Ishikawa (cell line): ENCODE measurements at regions not wholly inside any gene's neighbourhood (a gene's known extent, or its start where the extent isn't known, plus 50 kb on each side); places are given as distances from the start of the nearest gene placed in this dataset.

Experiments used
- CEBPB ChIP-seq: IDR thresholded peaks from 2 replicates; pipeline ENCODE4 v1.6.1; 2012
- CREB1 ChIP-seq: IDR thresholded peaks from 2 replicates; pipeline ENCODE4 v1.6.1; 2012; ENCODE audit warnings: low read depth
- EGR1 ChIP-seq: IDR thresholded peaks from 2 replicates; pipeline ENCODE4 v1.6.1; 2012
- EP300 ChIP-seq: IDR thresholded peaks from 2 replicates; pipeline ENCODE4 v1.6.1; 2012; ENCODE audit warnings: borderline replicate concordance
- FOXM1 ChIP-seq: IDR thresholded peaks from 2 replicates; pipeline ENCODE4 v1.6.1; 2012; ENCODE audit warnings: low read depth, borderline replicate concordance
- MAX ChIP-seq: IDR thresholded peaks from 2 replicates; pipeline ENCODE4 v1.6.1; 2012
- NFIC ChIP-seq: IDR thresholded peaks from 2 replicates; pipeline ENCODE4 v1.6.1; 2012
- RAD21 ChIP-seq: IDR thresholded peaks from 2 replicates; pipeline ENCODE4 v1.6.1; 2012; ENCODE audit warnings: low read depth
- REST ChIP-seq: IDR thresholded peaks from 2 replicates; pipeline ENCODE4 v1.6.1; 2012; ENCODE audit warnings: low read depth, mild to moderate bottlenecking
- TAF1 ChIP-seq: IDR thresholded peaks from 2 replicates; pipeline ENCODE4 v1.6.1; 2012; ENCODE audit warnings: low read depth, mild to moderate bottlenecking
- TCF12 ChIP-seq: IDR thresholded peaks from 2 replicates; pipeline ENCODE4 v1.6.1; 2012; ENCODE audit warnings: low read depth
- TEAD4 ChIP-seq: IDR thresholded peaks from 2 replicates; pipeline ENCODE4 v1.6.1; 2012
- USF1 ChIP-seq: IDR thresholded peaks from 2 replicates; pipeline ENCODE4 v1.6.1; 2012
- YY1 ChIP-seq: IDR thresholded peaks from 2 replicates; pipeline ENCODE4 v1.6.1; 2012; ENCODE audit warnings: low read depth
- ZBTB7A ChIP-seq: IDR thresholded peaks from 2 replicates; pipeline ENCODE4 v1.6.1; 2012; ENCODE audit warnings: low read depth

- TF ChIP-seq USF1 (no peak), MAX (no peak)
Observed at GRCh38 chr1:238621405-238621804, 730.7 kb upstream of the ZP4 start.

- no peak for TF ChIP-seq NFIC
- no peak for TF ChIP-seq ZBTB7A
- TF ChIP-seq EGR1: no peak
- TF ChIP-seq CREB1: no peak
- no peak for TF ChIP-seq REST
- no peak for TF ChIP-seq TEAD4
- no peak for TF ChIP-seq MAX
- TF ChIP-seq YY1: no peak
- TF ChIP-seq CEBPB: no peak
- TF ChIP-seq RAD21: no peak
- no peak for TF ChIP-seq EP300
- no peak for TF ChIP-seq TCF12
Observed at GRCh38 chr1:238619652-238620051, 728.9 kb upstream of the ZP4 start.

- TF ChIP-seq TAF1 (no peak), EP300 (no peak), RAD21 (no peak), EGR1 (no peak), ZBTB7A (no peak), TEAD4 (no peak), CREB1 (no peak), USF1 (no peak)
Observed at GRCh38 chr1:238611406-238611805, 720.7 kb upstream of the ZP4 start.

- TF ChIP-seq CEBPB (no peak), FOXM1 (no peak), NFIC (no peak), YY1 (no peak), REST (no peak), USF1 (no peak), CREB1 (no peak), RAD21 (no peak), ZBTB7A (no peak)
Observed at GRCh38 chr1:238608144-238608543, 717.4 kb upstream of the ZP4 start.

- no peak for TF ChIP-seq YY1
- TF ChIP-seq TCF12: no peak
- TF ChIP-seq ZBTB7A: no peak
- no peak for TF ChIP-seq TAF1
- TF ChIP-seq CREB1: no peak
- TF ChIP-seq USF1: no peak
- TF ChIP-seq MAX: no peak
- TF ChIP-seq CEBPB: no peak
Observed at GRCh38 chr1:238606896-238607295, 716.2 kb upstream of the ZP4 start.

- no peak for TF ChIP-seq NFIC
Observed at GRCh38 chr1:238606457-238606856, 715.7 kb upstream of the ZP4 start.
